ENCODE measurements at regions not wholly inside any gene's neighbourhood (a gene's known extent, or its start where the extent isn't known, plus 50 kb on each side); places are given as distances from the start of the nearest gene placed in this dataset.

DNA sequence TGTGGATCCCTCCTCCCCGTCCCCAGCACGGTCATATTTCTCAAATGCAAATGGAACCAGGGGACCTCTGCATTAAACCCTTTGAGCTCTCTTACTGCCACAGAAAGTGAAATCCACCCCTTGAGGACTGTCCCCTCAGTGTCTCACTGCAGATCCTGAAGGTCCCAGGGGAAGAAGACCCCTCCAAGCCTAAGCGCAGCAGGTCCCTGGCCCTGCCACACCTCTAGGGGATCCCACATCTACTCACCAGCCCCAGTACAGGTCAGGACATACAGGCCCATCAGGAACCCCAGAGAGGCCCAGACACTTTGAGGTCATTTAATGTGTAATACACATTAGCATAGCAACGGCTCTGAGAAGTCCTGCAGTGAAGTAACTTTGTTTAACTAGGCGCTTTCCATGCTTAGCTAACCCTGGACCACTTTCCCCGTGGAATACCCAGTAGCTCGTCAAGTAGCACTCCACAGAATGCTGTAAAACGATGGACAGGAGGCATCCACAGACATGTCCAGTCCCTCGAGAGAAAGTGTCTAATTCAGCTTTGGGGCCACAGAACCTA is 54.7 kb upstream of the ALDH1B1 start:
- H3K4me3 ChIP-seq: no peak overlapping the region
- no peaks in the 10 kb centered on the region for H3K9me2 ChIP-seq (ENCODE audit: insufficient read depth)
- Mint-ChIP-seq H3K27ac (no peak overlapping the region), H3K4me1 (peaks cover 28% of the 10 kb centered on the region), H3K27me3 (ENCODE audit: insufficient read depth, low read depth, poor library complexity) (peaks cover 5% of the 10 kb centered on the region), H3K4me3 (no peak overlapping the region), H3K36me3 (ENCODE audit: low read depth) (no peaks in the 10 kb centered on the region), H3K9me3 (no peaks in the 10 kb centered on the region)
- H2AFZ ChIP-seq: no peak overlapping the region
- no peak overlapping the region for H3K27ac ChIP-seq (ENCODE audit: low read depth)
- H3K4me2 ChIP-seq: no peak overlapping the region
- DNase-seq (ENCODE audit: low spot score) (no peak), ATAC-seq (no peak)
- no peaks in the 10 kb centered on the region for H3F3A ChIP-seq (replicated peaks; ENCODE audit: low read depth)
- no peaks in the 10 kb centered on the region for H3K36me3 ChIP-seq (ENCODE audit: insufficient read depth)
- no peaks in the 10 kb centered on the region; the same call in 1 of the 2 replicates for H3K4me1 ChIP-seq (ENCODE audit: insufficient read depth)
- TF ChIP-seq ZNF331 (CRISPR knock-in tag; IDR thresholded peaks at IDR 0.05; ENCODE audit: low read depth): no peak
- TF ChIP-seq, protein P1, sequence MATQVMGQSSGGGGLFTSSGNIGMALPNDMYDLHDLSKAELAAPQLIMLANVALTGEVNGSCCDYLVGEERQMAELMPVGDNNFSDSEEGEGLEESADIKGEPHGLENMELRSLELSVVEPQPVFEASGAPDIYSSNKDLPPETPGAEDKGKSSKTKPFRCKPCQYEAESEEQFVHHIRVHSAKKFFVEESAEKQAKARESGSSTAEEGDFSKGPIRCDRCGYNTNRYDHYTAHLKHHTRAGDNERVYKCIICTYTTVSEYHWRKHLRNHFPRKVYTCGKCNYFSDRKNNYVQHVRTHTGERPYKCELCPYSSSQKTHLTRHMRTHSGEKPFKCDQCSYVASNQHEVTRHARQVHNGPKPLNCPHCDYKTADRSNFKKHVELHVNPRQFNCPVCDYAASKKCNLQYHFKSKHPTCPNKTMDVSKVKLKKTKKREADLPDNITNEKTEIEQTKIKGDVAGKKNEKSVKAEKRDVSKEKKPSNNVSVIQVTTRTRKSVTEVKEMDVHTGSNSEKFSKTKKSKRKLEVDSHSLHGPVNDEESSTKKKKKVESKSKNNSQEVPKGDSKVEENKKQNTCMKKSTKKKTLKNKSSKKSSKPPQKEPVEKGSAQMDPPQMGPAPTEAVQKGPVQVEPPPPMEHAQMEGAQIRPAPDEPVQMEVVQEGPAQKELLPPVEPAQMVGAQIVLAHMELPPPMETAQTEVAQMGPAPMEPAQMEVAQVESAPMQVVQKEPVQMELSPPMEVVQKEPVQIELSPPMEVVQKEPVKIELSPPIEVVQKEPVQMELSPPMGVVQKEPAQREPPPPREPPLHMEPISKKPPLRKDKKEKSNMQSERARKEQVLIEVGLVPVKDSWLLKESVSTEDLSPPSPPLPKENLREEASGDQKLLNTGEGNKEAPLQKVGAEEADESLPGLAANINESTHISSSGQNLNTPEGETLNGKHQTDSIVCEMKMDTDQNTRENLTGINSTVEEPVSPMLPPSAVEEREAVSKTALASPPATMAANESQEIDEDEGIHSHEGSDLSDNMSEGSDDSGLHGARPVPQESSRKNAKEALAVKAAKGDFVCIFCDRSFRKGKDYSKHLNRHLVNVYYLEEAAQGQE (IDR thresholded peaks at IDR 0.05; ENCODE audit: unreplicated experiment): no peak
- TF ChIP-seq, protein P2, sequence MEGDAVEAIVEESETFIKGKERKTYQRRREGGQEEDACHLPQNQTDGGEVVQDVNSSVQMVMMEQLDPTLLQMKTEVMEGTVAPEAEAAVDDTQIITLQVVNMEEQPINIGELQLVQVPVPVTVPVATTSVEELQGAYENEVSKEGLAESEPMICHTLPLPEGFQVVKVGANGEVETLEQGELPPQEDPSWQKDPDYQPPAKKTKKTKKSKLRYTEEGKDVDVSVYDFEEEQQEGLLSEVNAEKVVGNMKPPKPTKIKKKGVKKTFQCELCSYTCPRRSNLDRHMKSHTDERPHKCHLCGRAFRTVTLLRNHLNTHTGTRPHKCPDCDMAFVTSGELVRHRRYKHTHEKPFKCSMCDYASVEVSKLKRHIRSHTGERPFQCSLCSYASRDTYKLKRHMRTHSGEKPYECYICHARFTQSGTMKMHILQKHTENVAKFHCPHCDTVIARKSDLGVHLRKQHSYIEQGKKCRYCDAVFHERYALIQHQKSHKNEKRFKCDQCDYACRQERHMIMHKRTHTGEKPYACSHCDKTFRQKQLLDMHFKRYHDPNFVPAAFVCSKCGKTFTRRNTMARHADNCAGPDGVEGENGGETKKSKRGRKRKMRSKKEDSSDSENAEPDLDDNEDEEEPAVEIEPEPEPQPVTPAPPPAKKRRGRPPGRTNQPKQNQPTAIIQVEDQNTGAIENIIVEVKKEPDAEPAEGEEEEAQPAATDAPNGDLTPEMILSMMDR (conservative IDR thresholded peaks at IDR 0.05; ENCODE audit: low read depth in 2 of 2): no peak
- TF ChIP-seq, protein P3, sequence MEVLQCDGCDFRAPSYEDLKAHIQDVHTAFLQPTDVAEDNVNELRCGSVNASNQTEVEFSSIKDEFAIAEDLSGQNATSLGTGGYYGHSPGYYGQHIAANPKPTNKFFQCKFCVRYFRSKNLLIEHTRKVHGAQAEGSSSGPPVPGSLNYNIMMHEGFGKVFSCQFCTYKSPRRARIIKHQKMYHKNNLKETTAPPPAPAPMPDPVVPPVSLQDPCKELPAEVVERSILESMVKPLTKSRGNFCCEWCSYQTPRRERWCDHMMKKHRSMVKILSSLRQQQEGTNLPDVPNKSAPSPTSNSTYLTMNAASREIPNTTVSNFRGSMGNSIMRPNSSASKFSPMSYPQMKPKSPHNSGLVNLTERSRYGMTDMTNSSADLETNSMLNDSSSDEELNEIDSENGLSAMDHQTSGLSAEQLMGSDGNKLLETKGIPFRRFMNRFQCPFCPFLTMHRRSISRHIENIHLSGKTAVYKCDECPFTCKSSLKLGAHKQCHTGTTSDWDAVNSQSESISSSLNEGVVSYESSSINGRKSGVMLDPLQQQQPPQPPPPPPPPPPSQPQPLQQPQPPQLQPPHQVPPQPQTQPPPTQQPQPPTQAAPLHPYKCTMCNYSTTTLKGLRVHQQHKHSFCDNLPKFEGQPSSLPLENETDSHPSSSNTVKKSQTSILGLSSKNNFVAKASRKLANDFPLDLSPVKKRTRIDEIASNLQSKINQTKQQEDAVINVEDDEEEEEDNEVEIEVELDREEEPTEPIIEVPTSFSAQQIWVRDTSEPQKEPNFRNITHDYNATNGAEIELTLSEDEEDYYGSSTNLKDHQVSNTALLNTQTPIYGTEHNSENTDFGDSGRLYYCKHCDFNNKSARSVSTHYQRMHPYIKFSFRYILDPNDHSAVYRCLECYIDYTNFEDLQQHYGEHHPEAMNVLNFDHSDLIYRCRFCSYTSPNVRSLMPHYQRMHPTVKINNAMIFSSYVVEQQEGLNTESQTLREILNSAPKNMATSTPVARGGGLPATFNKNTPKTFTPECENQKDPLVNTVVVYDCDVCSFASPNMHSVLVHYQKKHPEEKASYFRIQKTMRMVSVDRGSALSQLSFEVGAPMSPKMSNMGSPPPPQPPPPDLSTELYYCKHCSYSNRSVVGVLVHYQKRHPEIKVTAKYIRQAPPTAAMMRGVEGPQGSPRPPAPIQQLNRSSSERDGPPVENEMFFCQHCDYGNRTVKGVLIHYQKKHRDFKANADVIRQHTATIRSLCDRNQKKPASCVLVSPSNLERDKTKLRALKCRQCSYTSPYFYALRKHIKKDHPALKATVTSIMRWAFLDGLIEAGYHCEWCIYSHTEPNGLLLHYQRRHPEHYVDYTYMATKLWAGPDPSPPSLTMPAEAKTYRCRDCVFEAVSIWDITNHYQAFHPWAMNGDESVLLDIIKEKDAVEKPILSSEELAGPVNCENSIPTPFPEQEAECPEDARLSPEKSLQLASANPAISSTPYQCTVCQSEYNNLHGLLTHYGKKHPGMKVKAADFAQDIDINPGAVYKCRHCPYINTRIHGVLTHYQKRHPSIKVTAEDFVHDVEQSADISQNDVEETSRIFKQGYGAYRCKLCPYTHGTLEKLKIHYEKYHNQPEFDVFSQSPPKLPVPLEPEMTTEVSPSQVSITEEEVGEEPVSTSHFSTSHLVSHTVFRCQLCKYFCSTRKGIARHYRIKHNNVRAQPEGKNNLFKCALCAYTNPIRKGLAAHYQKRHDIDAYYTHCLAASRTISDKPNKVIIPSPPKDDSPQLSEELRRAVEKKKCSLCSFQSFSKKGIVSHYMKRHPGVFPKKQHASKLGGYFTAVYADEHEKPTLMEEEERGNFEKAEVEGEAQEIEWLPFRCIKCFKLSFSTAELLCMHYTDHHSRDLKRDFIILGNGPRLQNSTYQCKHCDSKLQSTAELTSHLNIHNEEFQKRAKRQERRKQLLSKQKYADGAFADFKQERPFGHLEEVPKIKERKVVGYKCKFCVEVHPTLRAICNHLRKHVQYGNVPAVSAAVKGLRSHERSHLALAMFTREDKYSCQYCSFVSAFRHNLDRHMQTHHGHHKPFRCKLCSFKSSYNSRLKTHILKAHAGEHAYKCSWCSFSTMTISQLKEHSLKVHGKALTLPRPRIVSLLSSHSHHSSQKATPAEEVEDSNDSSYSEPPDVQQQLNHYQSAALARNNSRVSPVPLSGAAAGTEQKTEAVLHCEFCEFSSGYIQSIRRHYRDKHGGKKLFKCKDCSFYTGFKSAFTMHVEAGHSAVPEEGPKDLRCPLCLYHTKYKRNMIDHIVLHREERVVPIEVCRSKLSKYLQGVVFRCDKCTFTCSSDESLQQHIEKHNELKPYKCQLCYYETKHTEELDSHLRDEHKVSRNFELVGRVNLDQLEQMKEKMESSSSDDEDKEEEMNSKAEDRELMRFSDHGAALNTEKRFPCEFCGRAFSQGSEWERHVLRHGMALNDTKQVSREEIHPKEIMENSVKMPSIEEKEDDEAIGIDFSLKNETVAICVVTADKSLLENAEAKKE (CRISPR knock-in tag; IDR thresholded peaks at IDR 0.05): no peak
- TF ChIP-seq ZNF114 (CRISPR knock-in tag; IDR thresholded peaks at IDR 0.05): no peak
- no peak for TF ChIP-seq NANOG (IDR thresholded peaks at IDR 0.05; ENCODE audit: borderline replicate concordance)
- TF ChIP-seq POLR2AphosphoS5 (IDR thresholded peaks at IDR 0.05; ENCODE audit: low read depth): no peak
- TF ChIP-seq EZH2phosphoT487 (IDR thresholded peaks at IDR 0.05; ENCODE audit: unreplicated experiment): no peak
- TF ChIP-seq JUNB (IDR thresholded peaks at IDR 0.05; ENCODE audit: unreplicated experiment): no peak
- TF ChIP-seq EZH2 (IDR thresholded peaks at IDR 0.05; ENCODE audit: low read depth, unreplicated experiment): no peak
- TF ChIP-seq, protein P4, sequence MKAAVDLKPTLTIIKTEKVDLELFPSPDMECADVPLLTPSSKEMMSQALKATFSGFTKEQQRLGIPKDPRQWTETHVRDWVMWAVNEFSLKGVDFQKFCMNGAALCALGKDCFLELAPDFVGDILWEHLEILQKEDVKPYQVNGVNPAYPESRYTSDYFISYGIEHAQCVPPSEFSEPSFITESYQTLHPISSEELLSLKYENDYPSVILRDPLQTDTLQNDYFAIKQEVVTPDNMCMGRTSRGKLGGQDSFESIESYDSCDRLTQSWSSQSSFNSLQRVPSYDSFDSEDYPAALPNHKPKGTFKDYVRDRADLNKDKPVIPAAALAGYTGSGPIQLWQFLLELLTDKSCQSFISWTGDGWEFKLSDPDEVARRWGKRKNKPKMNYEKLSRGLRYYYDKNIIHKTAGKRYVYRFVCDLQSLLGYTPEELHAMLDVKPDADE (IDR thresholded peaks at IDR 0.05): no peak
- TF ChIP-seq STAT1 (IDR thresholded peaks at IDR 0.05; ENCODE audit: unreplicated experiment): no peak
- TF ChIP-seq CREB1 (CRISPR knock-in tag; IDR thresholded peaks at IDR 0.05; ENCODE audit: low read depth): no peak
- H3K79me2 ChIP-seq (replicated peaks; ENCODE audit: insufficient read depth): no peaks in the 10 kb centered on the region
- H3K27me3 ChIP-seq (ENCODE audit: insufficient read depth): no peaks in the 10 kb centered on the region
- no peaks in the 10 kb centered on the region for H4K20me1 ChIP-seq (replicated peaks; ENCODE audit: insufficient read depth)

Data from GM23338 (cell line).